AG09309 (cell line): ENCODE measurements at regions not wholly inside any gene's neighbourhood (a gene's known extent, or its start where the extent isn't known, plus 50 kb on each side); places are given as distances from the start of the nearest gene placed in this dataset.
A peak's percentile ranks its signal among the peaks of the same experiment; 100 is the strongest.

Experiments used
- DNase-seq: peaks from one replicate; pipeline ENCODE4 v3.0.0-alpha.2; 2010; ENCODE audit warnings: low read depth
- H3K4me3 ChIP-seq: 2 replicates; pipeline ENCODE4 v1.5.1; 2011; ENCODE audit warnings: mild to moderate bottlenecking, low read depth, low read length, moderate library complexity; ENCODE audit not compliant: control insufficient read depth
- CTCF ChIP-seq: IDR thresholded peaks from 2 replicates; pipeline ENCODE4 v1.5.1; 2011; ENCODE audit warnings: mild to moderate bottlenecking, low read depth, low read length, inconsistent platforms; ENCODE audit not compliant: insufficient read depth, control insufficient read depth; ENCODE audit errors: missing control alignments

- no peak overlapping the region for H3K4me3 ChIP-seq
- TF ChIP-seq CTCF: no peak
- DNase-seq: peak; percentile 98
Measured at GRCh38 chr1:181255270-181255929, 166.9 kb downstream of the IER5 start.

- no peak overlapping the region for H3K4me3 ChIP-seq
- TF ChIP-seq CTCF: no peak
- DNase-seq: no peak
Measured at GRCh38 chr1:181257117-181257516, 168.6 kb downstream of the IER5 start.

DNA sequence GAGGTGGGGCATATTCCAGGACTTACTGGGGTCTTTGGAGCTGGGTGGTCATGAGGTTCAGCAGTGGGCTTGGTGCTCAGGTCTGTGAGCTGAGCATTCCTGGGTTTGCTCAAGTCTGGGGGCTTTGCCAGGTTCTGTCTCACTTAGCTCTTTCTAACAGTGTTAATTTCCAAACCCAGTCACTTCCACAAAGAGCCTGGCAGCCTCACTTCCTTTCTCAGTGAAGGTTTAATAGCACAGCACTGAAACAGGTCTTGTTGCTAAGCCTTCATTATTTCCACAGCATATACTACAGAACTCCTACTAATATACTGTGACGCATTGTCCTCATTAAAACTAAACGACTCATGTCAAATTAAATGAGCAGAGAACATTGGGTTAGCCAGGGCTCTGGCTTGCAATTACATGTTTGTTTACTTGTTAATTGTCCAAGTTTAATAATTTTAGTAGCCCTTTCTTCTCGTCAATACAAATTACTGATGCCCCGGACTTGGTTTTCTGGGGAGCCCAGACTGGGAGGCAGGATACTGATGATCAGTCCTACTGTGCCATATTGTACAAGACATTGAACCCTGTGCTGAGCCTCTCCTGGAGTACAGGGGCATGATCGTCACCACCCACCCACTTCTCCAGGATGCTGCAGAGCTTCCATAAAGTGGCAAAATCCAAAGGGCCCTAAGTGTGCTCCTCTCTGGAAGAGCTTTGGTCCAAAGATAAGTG lies 170.7 kb downstream of the IER5 start:
- H3K4me3 ChIP-seq: no peak overlapping the region
- DNase-seq: no peak
- TF ChIP-seq CTCF: no peak

DNA sequence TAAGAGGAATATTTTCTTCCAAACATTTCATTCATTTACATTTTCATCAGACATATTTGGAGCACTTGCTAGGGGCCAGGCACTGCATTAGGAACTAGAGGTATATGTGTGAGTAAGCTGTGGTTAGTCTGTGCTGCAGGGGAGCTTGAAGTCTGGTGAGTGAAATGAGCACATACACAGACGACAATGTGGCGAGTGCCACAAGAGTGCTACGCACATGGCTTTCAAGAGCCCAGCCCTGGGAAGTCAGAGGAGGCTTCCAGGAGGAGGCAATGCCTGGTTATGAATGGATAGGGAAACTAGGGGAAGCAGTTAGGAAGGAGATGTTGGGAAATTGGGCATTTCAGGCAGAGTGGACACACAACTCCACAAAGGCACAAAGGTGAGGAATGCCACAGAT lies 171.8 kb downstream of the IER5 start:
- no peak for DNase-seq
- TF ChIP-seq CTCF: no peak
- no peak overlapping the region for H3K4me3 ChIP-seq

DNA sequence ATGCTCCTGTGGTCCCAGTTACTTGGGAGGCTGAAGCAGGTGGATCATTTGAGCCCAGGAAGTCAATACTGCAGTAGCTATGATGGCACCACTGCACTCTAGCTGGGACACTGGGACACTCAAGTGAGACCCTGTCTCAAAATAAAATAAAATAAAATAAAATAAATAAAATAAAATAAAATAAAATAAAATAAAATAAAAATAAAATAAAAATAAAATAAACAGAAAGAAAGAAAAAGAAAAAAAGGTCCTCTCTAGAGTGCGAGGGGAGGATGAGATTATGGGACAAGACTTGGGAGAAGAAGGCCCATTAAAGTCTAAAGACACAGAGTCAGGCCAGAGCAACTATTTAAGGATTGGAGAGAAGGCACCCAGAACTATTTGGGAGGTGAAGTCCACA lies 172.5 kb downstream of the IER5 start:
- H3K4me3 ChIP-seq: no peak overlapping the region
- no peak for TF ChIP-seq CTCF
- no peak for DNase-seq

- DNase-seq: no peak
- TF ChIP-seq CTCF: no peak
- no peak overlapping the region for H3K4me3 ChIP-seq
Measured at GRCh38 chr1:181262069-181262468, 173.6 kb downstream of the IER5 start.
